ENCODE measurements at regions not wholly inside any gene's neighbourhood (a gene's known extent, or its start where the extent isn't known, plus 50 kb on each side); places are given as distances from the start of the nearest gene placed in this dataset.

DNA sequence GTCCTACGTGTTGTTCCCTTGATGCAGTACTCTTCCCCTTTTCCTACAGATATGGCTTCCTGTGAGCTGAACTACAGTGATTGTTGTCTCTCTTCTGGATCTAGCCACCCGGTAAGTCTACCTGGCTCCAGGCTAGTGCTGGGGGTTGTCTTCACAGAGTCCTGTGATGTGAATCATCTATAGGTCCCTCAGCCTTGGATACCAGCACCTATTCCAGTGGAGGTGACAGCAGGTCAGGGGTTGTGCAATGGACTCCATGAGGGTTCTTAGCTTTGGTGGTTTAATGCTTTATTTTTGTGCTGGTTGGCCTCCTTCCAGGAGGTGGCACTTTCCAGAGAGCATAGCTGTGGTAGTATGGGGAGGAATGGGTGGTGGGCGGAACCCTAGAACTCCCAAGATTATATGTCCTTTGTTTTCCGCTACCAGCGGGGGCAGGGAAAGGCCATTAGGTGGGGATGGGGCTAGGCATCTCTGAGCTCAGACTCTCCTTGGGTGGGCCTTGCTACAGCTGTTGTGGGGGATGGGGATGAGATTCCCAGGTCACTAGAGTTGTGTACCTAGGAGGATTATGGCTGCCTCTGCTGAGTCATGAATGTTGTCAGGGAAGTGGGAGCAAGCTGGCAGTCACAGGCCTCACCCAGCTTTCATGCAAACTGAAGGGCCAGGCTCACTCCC is 121.4 kb upstream of the ANKRD50 start:
- TF ChIP-seq, protein P1, sequence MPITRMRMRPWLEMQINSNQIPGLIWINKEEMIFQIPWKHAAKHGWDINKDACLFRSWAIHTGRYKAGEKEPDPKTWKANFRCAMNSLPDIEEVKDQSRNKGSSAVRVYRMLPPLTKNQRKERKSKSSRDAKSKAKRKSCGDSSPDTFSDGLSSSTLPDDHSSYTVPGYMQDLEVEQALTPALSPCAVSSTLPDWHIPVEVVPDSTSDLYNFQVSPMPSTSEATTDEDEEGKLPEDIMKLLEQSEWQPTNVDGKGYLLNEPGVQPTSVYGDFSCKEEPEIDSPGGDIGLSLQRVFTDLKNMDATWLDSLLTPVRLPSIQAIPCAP (CRISPR knock-in tag; IDR thresholded peaks at IDR 0.05; ENCODE audit: borderline replicate concordance): no peak
- TF ChIP-seq ETV5 (CRISPR knock-in tag; IDR thresholded peaks at IDR 0.05; ENCODE audit: low read depth): no peak
- no peak for TF ChIP-seq MYC (IDR thresholded peaks at IDR 0.05; ENCODE audit: low read depth, low read length)
- TF ChIP-seq MYC (CRISPR knock-in tag; IDR thresholded peaks at IDR 0.05; ENCODE audit: borderline replicate concordance, low read depth): no peak
- TF ChIP-seq, protein P2, sequence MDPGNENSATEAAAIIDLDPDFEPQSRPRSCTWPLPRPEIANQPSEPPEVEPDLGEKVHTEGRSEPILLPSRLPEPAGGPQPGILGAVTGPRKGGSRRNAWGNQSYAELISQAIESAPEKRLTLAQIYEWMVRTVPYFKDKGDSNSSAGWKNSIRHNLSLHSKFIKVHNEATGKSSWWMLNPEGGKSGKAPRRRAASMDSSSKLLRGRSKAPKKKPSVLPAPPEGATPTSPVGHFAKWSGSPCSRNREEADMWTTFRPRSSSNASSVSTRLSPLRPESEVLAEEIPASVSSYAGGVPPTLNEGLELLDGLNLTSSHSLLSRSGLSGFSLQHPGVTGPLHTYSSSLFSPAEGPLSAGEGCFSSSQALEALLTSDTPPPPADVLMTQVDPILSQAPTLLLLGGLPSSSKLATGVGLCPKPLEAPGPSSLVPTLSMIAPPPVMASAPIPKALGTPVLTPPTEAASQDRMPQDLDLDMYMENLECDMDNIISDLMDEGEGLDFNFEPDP (CRISPR knock-in tag; IDR thresholded peaks at IDR 0.05): no peak
- TF ChIP-seq ETS2 (tag; IDR thresholded peaks at IDR 0.05; ENCODE audit: borderline replicate concordance, poor library complexity, severe bottlenecking): no peak
- no peak for TF ChIP-seq PHB2 (IDR thresholded peaks at IDR 0.05; ENCODE audit: low read depth)
- no peak for TF ChIP-seq NFYB (IDR thresholded peaks at IDR 0.05; ENCODE audit: extremely low read depth, insufficient read length)
- TF ChIP-seq TCF7L2 (IDR thresholded peaks at IDR 0.05; ENCODE audit: low read depth, low read length): no peak
- TF ChIP-seq TEAD4 (IDR thresholded peaks at IDR 0.05; ENCODE audit: low read length): no peak
- TF ChIP-seq TEAD4 (CRISPR knock-in tag; IDR thresholded peaks at IDR 0.05; ENCODE audit: borderline replicate concordance): no peak
- TF ChIP-seq ZNF583 (CRISPR knock-in tag; IDR thresholded peaks at IDR 0.05): no peak
- TF ChIP-seq, protein P3, sequence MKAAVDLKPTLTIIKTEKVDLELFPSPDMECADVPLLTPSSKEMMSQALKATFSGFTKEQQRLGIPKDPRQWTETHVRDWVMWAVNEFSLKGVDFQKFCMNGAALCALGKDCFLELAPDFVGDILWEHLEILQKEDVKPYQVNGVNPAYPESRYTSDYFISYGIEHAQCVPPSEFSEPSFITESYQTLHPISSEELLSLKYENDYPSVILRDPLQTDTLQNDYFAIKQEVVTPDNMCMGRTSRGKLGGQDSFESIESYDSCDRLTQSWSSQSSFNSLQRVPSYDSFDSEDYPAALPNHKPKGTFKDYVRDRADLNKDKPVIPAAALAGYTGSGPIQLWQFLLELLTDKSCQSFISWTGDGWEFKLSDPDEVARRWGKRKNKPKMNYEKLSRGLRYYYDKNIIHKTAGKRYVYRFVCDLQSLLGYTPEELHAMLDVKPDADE (conservative IDR thresholded peaks at IDR 0.05; ENCODE audit: control insufficient read depth, low read depth, low read length): no peak
- no peak for TF ChIP-seq ARID2 (IDR thresholded peaks at IDR 0.05)
